Lower lobe of right lung (tissue), 2 donors: ENCODE measurements at regions not wholly inside any gene's neighbourhood (a gene's known extent, or its start where the extent isn't known, plus 50 kb on each side); places are given as distances from the start of the nearest gene placed in this dataset.

Source experiments
- ATAC-seq, 2 donors: fragments of 200-7000 bp; cut with Tn5 transposase; one replicate each; pipeline ENCODE4 v1.9.1; 2020 to 2022; ENCODE audit warnings: mild to moderate bottlenecking in 2 of 2, moderate library complexity in 2 of 2
- DNase-seq: peaks from one replicate; pipeline ENCODE4 v3.0.0-alpha.2; 2020
- H3K27ac ChIP-seq: fragments of 200-600 bp; one replicate; pipeline ENCODE4 v1.8.0; 2022
- H3K27me3 ChIP-seq: fragments of 200-600 bp; one replicate; pipeline ENCODE4 v1.8.0; 2022; ENCODE audit warnings: low read depth
- H3K36me3 ChIP-seq: fragments of 200-600 bp; one replicate; pipeline ENCODE4 v1.8.0; 2022; ENCODE audit warnings: mild to moderate bottlenecking
- H3K4me1 ChIP-seq: fragments of 200-600 bp; one replicate; pipeline ENCODE4 v1.8.0; 2022
- H3K4me3 ChIP-seq: fragments of 200-600 bp; one replicate; pipeline ENCODE4 v1.8.0; 2022; ENCODE audit warnings: mild to moderate bottlenecking
- H3K9me3 ChIP-seq: fragments of 200-600 bp; one replicate; pipeline ENCODE4 v1.8.0; 2022
- intact Hi-C: fragments of 100-400 bp; cut with DNase I; formaldehyde crosslinking; loops from one replicate; pipeline ENCODE4 v1.11.0; 2022
- TF ChIP-seq, protein P1 (sequence below): fragments of 200-600 bp; IDR thresholded peaks from one replicate; pipeline ENCODE4 v1.8.0; 2022; ENCODE audit warnings: antibody characterized with exemption, mild to moderate bottlenecking
- donor health status: DM: no; HTN: yes; CAD: no; lungs with severe emphysema.

DNA sequence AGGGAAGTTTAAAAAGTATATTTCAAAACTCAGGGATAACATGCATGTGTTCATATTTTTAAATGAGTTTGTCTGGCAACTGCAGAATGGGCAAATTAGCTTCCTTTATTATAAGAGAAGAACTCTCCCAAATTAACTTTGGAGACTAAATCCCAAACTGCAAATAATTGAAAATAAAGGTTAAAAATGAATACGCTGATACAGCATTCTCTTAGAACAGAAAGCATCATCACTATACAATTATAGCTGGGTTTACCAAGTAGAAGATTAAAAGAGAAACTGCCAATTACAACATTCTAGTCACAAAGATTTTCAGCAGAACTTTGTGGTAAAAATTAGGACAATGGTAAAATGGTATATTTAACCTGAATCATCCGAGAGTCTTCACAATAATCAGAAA lies 73.3 kb downstream of the OLFM4 start:
- Histone ChIP-seq H3K27me3 (no peaks in the 10 kb centered on the region), H3K27ac (no peak overlapping the region), H3K9me3 (no peaks in the 10 kb centered on the region), H3K36me3 (no peaks in the 10 kb centered on the region), H3K4me1 (no peaks in the 10 kb centered on the region), H3K4me3 (no peak overlapping the region)
- ATAC-seq = no peak
- intact Hi-C loops = no loop called here
- TF ChIP-seq, protein P1, sequence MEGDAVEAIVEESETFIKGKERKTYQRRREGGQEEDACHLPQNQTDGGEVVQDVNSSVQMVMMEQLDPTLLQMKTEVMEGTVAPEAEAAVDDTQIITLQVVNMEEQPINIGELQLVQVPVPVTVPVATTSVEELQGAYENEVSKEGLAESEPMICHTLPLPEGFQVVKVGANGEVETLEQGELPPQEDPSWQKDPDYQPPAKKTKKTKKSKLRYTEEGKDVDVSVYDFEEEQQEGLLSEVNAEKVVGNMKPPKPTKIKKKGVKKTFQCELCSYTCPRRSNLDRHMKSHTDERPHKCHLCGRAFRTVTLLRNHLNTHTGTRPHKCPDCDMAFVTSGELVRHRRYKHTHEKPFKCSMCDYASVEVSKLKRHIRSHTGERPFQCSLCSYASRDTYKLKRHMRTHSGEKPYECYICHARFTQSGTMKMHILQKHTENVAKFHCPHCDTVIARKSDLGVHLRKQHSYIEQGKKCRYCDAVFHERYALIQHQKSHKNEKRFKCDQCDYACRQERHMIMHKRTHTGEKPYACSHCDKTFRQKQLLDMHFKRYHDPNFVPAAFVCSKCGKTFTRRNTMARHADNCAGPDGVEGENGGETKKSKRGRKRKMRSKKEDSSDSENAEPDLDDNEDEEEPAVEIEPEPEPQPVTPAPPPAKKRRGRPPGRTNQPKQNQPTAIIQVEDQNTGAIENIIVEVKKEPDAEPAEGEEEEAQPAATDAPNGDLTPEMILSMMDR = no peak
- DNase-seq = no peak

- Histone ChIP-seq H3K4me3 (no peak overlapping the region), H3K36me3 (no peaks in the 10 kb centered on the region), H3K27me3 (no peaks in the 10 kb centered on the region), H3K9me3 (no peaks in the 10 kb centered on the region), H3K27ac (no peak overlapping the region), H3K4me1 (no peaks in the 10 kb centered on the region)
- TF ChIP-seq, protein P1 = no peak
- intact Hi-C loops = no loop called here
- DNase-seq (no peak), ATAC-seq (no peak)
These were observed 75.5 kb downstream of the OLFM4 start for GRCh38 chr13:53104136-53104535.

GRCh38 chr13:53105477-53105876 lies 76.9 kb downstream of the OLFM4 start:
- ATAC-seq (no peak), DNase-seq (no peak)
- Histone ChIP-seq H3K27me3 (no peaks in the 10 kb centered on the region), H3K27ac (no peak overlapping the region), H3K36me3 (no peaks in the 10 kb centered on the region), H3K9me3 (no peaks in the 10 kb centered on the region), H3K4me1 (no peaks in the 10 kb centered on the region), H3K4me3 (no peak overlapping the region)
- TF ChIP-seq, protein P1 = no peak
- intact Hi-C loops = no loop called here

GRCh38 chr13:53105890-53106289 lies 77.3 kb downstream of the OLFM4 start:
- Histone ChIP-seq H3K36me3 (no peaks in the 10 kb centered on the region), H3K27ac (no peak overlapping the region), H3K4me3 (no peak overlapping the region), H3K4me1 (no peaks in the 10 kb centered on the region), H3K9me3 (no peaks in the 10 kb centered on the region), H3K27me3 (no peaks in the 10 kb centered on the region)
- intact Hi-C loops = no loop called here
- DNase-seq = no peak
- ATAC-seq = no peak
- TF ChIP-seq, protein P1 = no peak

GRCh38 chr13:53110181-53110580 lies 81.6 kb downstream of the OLFM4 start:
- ATAC-seq (no peak), DNase-seq (no peak)
- TF ChIP-seq, protein P1 = no peak
- intact Hi-C loops = no loop called here
- H3K27ac ChIP-seq = no peak overlapping the region
- H3K36me3 ChIP-seq = no peaks in the 10 kb centered on the region
- no peaks in the 10 kb centered on the region for H3K9me3 ChIP-seq
- H3K27me3 ChIP-seq = no peaks in the 10 kb centered on the region
- H3K4me1 ChIP-seq = no peaks in the 10 kb centered on the region
- H3K4me3 ChIP-seq = no peak overlapping the region

- no peaks in the 10 kb centered on the region for H3K27me3 ChIP-seq
- no peak overlapping the region for H3K27ac ChIP-seq
- no peaks in the 10 kb centered on the region for H3K4me1 ChIP-seq
- no peak for ATAC-seq
- no peak overlapping the region for H3K4me3 ChIP-seq
- TF ChIP-seq, protein P1 = no peak
- H3K36me3 ChIP-seq = no peaks in the 10 kb centered on the region
- DNase-seq = no peak
- no peaks in the 10 kb centered on the region for H3K9me3 ChIP-seq
- intact Hi-C loops = no loop called here
These were observed 82.0 kb downstream of the OLFM4 start for GRCh38 chr13:53110614-53111013.
